Endothelial cell of umbilical vein (primary cell): ENCODE measurements at regions not wholly inside any gene's neighbourhood (a gene's known extent, or its start where the extent isn't known, plus 50 kb on each side); places are given as distances from the start of the nearest gene placed in this dataset.

Source experiments
- BruUV-seq: library from RNA; stranded (reverse); fragments of 400-500 nt; replicated peaks from 2 replicates; lab custom pipeline; 2021; lab: Mats Ljungman, UMichigan
- CTCF ChIA-PET: fragments of 300-600, 350-600 bp; sonication (Branson Sonifier 250); formaldehyde crosslinking; loops from one replicate; lab custom pipeline; 2021; ENCODE audit warnings: antibody characterized with exemption, inconsistent platforms; lab: Charles Lee
- POLR2A ChIA-PET: fragments of 300-600, 350-600 bp; sonication (Branson Sonifier 250); formaldehyde crosslinking; loops from one replicate; lab custom pipeline; 2021; ENCODE audit warnings: antibody characterized with exemption, inconsistent platforms; lab: Charles Lee
- DNase-seq: peaks from one replicate; pipeline ENCODE4 v3.0.0-alpha.2; 2011; ENCODE audit warnings: low read depth, low spot score
- FAIRE-seq: peaks from 2 replicates; lab custom pipeline; 2011; peaks lifted over from hg19 to GRCh38; lab: Jason Lieb, UNC
- H2AFZ ChIP-seq: 2 replicates; pipeline ENCODE4 v1.6.0; 2012; ENCODE audit warnings: low read depth, low read length, control low read depth, inconsistent platforms
- H3K27ac ChIP-seq: 2 replicates; pipeline ENCODE4 v1.5.1; 2011; ENCODE audit warnings: low read depth, mild to moderate bottlenecking, control low read depth, low read length, moderate library complexity; ENCODE audit not compliant: insufficient read depth
- H3K27me3 ChIP-seq, 2 experiments: 2 replicates each; pipeline versions ENCODE4 v1.6.0 to v1.6.1; 2011; ENCODE audit warnings: low read length in 2 of 2, mixed read lengths in 1 of 2; ENCODE audit not compliant: control insufficient read depth in 2 of 2, insufficient read depth in 2 of 2
- H3K36me3 ChIP-seq, 2 experiments: 2 replicates in 1 of 2; 3 replicates in 1 of 2; pipeline ENCODE4 v1.5.1; 2011; ENCODE audit warnings: low read length in 2 of 2, mild to moderate bottlenecking in 1 of 2, moderate library complexity in 1 of 2; ENCODE audit not compliant: control insufficient read depth in 2 of 2, insufficient read depth in 2 of 2; ENCODE audit errors: extremely low read depth in 1 of 2
- H3K4me1 ChIP-seq: 3 replicates; pipeline ENCODE4 v1.5.1; 2011; ENCODE audit warnings: mild to moderate bottlenecking, low read length; ENCODE audit not compliant: control insufficient read depth, insufficient read depth; ENCODE audit errors: extremely low read depth
- H3K4me2 ChIP-seq: 2 replicates; pipeline ENCODE4 v1.6.1; 2011; ENCODE audit warnings: low read length, control low read depth, mixed read lengths; ENCODE audit not compliant: insufficient read depth
- H3K4me3 ChIP-seq, 3 experiments: fragments of 200-600 bp in 1 of 3; sonication (generic), shearing (Covaris generic) in 1 of 3; replicated peaks in 1 of 3; 2 replicates each; pipeline ENCODE4 v1.5.1; 2011 to 2016; ENCODE audit warnings: control low read depth in 3 of 3, low read length in 3 of 3, mild to moderate bottlenecking in 2 of 3, inconsistent platforms in 1 of 3, low read depth in 1 of 3, moderate library complexity in 1 of 3; ENCODE audit not compliant: insufficient read depth in 1 of 3
- H3K79me2 ChIP-seq: 2 replicates; pipeline ENCODE4 v1.6.0; 2012; ENCODE audit warnings: low read length, inconsistent platforms; ENCODE audit not compliant: control insufficient read depth, insufficient read depth
- H3K9ac ChIP-seq: replicated peaks from 2 replicates; pipeline ENCODE3; 2011; ENCODE audit warnings: low read length, control low read depth; ENCODE audit not compliant: insufficient read depth; ENCODE audit errors: extremely low read depth
- H3K9me1 ChIP-seq: replicated peaks from 3 replicates; pipeline ENCODE4 v1.6.0; 2011; ENCODE audit warnings: mild to moderate bottlenecking, low read length; ENCODE audit not compliant: control insufficient read depth, insufficient read depth; ENCODE audit errors: extremely low read depth
- H3K9me3 ChIP-seq: replicated peaks from 2 replicates; pipeline ENCODE4 v1.5.1; 2012; ENCODE audit warnings: low read length, inconsistent platforms; ENCODE audit not compliant: control insufficient read depth, insufficient read depth
- H4K20me1 ChIP-seq: replicated peaks from 2 replicates; pipeline ENCODE3; 2011; ENCODE audit warnings: mild to moderate bottlenecking, low read length; ENCODE audit not compliant: control insufficient read depth, insufficient read depth; ENCODE audit errors: extremely low read depth
- EZH2 ChIP-seq: IDR thresholded peaks from 2 replicates; pipeline ENCODE4 v1.6.1; 2012; ENCODE audit warnings: borderline replicate concordance, low read depth, mild to moderate bottlenecking, moderate library complexity, low read length, inconsistent platforms; ENCODE audit not compliant: severe bottlenecking
- FOS ChIP-seq: IDR thresholded peaks from 2 replicates; pipeline ENCODE4 v1.6.1; 2011; ENCODE audit warnings: mild to moderate bottlenecking, low read length, moderate library complexity, borderline replicate concordance; ENCODE audit not compliant: insufficient read depth
- GATA2 ChIP-seq: IDR thresholded peaks from 2 replicates; pipeline ENCODE4 v1.7.0; 2011; ENCODE audit warnings: low read depth, mild to moderate bottlenecking, moderate library complexity, mixed read lengths, low read length; ENCODE audit not compliant: insufficient read length, insufficient read depth
- JUN ChIP-seq: IDR thresholded peaks from 2 replicates; pipeline ENCODE4 v1.6.1; 2011; ENCODE audit warnings: borderline replicate concordance, low read depth; ENCODE audit not compliant: insufficient read length, insufficient read depth
- MAX ChIP-seq: IDR thresholded peaks from 2 replicates; pipeline ENCODE4 v1.6.1; 2011; ENCODE audit not compliant: insufficient read depth, insufficient read length
- MYC ChIP-seq: IDR thresholded peaks from one replicate; pipeline ENCODE4 v1.6.1; 2011; ENCODE audit warnings: mild to moderate bottlenecking, low read depth, low read length
- POLR2A ChIP-seq: IDR thresholded peaks from 2 replicates; pipeline ENCODE4 v1.6.1; 2012; ENCODE audit warnings: low read depth, mild to moderate bottlenecking, control low read depth, low read length
- POLR2AphosphoS5 ChIP-seq: IDR thresholded peaks from 2 replicates; pipeline ENCODE4 v1.6.1; 2012; ENCODE audit warnings: low read depth, mild to moderate bottlenecking, control low read depth, low read length, moderate library complexity; ENCODE audit not compliant: insufficient read depth
- dilution Hi-C: fragments of 300-500 bp; cut with MboI; formaldehyde crosslinking; loops from one replicate; pipeline ENCODE4 v1.15.0; 2019; ENCODE audit warnings: low sequenced_read_pairs; ENCODE audit not compliant: extremely low pct_ligation_motif_present
- intact Hi-C: fragments of 100-400 bp; cut with micrococcal nuclease; formaldehyde crosslinking; loops from one replicate; pipeline ENCODE4 v1.10.0; 2022
- TF ChIP-seq, protein P1 (sequence below), 2 donors: IDR thresholded peaks; 1 replicate in 1 of 2; 2 replicates in 1 of 2; pipeline ENCODE4 v1.5.1; 2011; ENCODE audit warnings: low read length in 2 of 2, mild to moderate bottlenecking in 2 of 2, moderate library complexity in 2 of 2, control low read depth in 1 of 2, inconsistent platforms in 1 of 2, low read depth in 1 of 2; ENCODE audit not compliant: insufficient read depth in 1 of 2; ENCODE audit errors: extremely low read depth in 1 of 2

GRCh38 chr6:88513471-88513870 lies 347.3 kb upstream of the CNR1 start:
- POLR2A ChIA-PET = no interaction called here
- H3K79me2 ChIP-seq = no peaks in the 10 kb centered on the region
- intact Hi-C loops (no loop called here), dilution Hi-C loops (no loop called here)
- H2AFZ ChIP-seq = no peak overlapping the region
- H3K27ac ChIP-seq = no peak overlapping the region
- H3K27me3 ChIP-seq = no peaks in the 10 kb centered on the region
- no peak overlapping the region for H3K9ac ChIP-seq
- H3K4me1 ChIP-seq = no peaks in the 10 kb centered on the region
- no peaks in the 10 kb centered on the region for H3K9me1 ChIP-seq
- BruUV-seq = no TSS peak
- DNase-seq (no peak), FAIRE-seq (no peak)
- no peak overlapping the region for H3K4me3 ChIP-seq
- no peaks in the 10 kb centered on the region for H3K36me3 ChIP-seq
- TF ChIP-seq POLR2A (no peak), FOS (no peak), JUN (no peak), MAX (no peak), GATA2 (no peak), MYC (no peak), EZH2 (no peak), POLR2AphosphoS5 (no peak)
- TF ChIP-seq, protein P1, sequence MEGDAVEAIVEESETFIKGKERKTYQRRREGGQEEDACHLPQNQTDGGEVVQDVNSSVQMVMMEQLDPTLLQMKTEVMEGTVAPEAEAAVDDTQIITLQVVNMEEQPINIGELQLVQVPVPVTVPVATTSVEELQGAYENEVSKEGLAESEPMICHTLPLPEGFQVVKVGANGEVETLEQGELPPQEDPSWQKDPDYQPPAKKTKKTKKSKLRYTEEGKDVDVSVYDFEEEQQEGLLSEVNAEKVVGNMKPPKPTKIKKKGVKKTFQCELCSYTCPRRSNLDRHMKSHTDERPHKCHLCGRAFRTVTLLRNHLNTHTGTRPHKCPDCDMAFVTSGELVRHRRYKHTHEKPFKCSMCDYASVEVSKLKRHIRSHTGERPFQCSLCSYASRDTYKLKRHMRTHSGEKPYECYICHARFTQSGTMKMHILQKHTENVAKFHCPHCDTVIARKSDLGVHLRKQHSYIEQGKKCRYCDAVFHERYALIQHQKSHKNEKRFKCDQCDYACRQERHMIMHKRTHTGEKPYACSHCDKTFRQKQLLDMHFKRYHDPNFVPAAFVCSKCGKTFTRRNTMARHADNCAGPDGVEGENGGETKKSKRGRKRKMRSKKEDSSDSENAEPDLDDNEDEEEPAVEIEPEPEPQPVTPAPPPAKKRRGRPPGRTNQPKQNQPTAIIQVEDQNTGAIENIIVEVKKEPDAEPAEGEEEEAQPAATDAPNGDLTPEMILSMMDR (IDR thresholded peaks at IDR 0.05; ENCODE audit: extremely low read depth in 1 of 2, insufficient read depth in 1 of 2, low read depth in 1 of 2, low read length in 2 of 2) = no peak
- CTCF ChIA-PET = interaction anchor here (0.6 to 0.8 kb wide), 2 partner anchors 357 to 583 kb away, joined by 3 to 5 read pairs; no protein-coding TSS in a partner anchor
- H3K4me2 ChIP-seq = no peak overlapping the region
- no peaks in the 10 kb centered on the region for H3K9me3 ChIP-seq
- no peaks in the 10 kb centered on the region for H4K20me1 ChIP-seq
